Fibroblast of pulmonary artery (primary cell): ENCODE measurements at regions not wholly inside any gene's neighbourhood (a gene's known extent, or its start where the extent isn't known, plus 50 kb on each side); places are given as distances from the start of the nearest gene placed in this dataset.
"Not testable (repeated sequence)": the region's sequence is repeated elsewhere in the genome, so short reads cannot be mapped to it uniquely, and the experiment has no call there.

Source experiments
- DNase-seq: peaks from one replicate; pipeline ENCODE4 v3.0.0-alpha.2; 2010; ENCODE audit warnings: low read depth
- H3K4me3 ChIP-seq: replicated peaks from 2 replicates; pipeline ENCODE4 v1.5.1; 2011; ENCODE audit warnings: low read depth, mild to moderate bottlenecking, control low read depth, low read length, moderate library complexity
- CTCF ChIP-seq: IDR thresholded peaks from 2 replicates; pipeline ENCODE4 v1.5.1; 2011; ENCODE audit warnings: mild to moderate bottlenecking, control low read depth, low read length, inconsistent platforms; ENCODE audit errors: missing control alignments

- no peak overlapping the region for H3K4me3 ChIP-seq
- TF ChIP-seq CTCF = no peak
- no peak for DNase-seq
Measured at GRCh38 chr12:46693518-46693917, 132.3 kb downstream of the SLC38A4 start.

- no peak for TF ChIP-seq CTCF
- H3K4me3 ChIP-seq = no peak overlapping the region
- no peak for DNase-seq
Measured at GRCh38 chr12:46693034-46693433, 132.8 kb downstream of the SLC38A4 start.

- TF ChIP-seq CTCF = no peak
- no peak for DNase-seq
- no peak overlapping the region for H3K4me3 ChIP-seq
Measured at GRCh38 chr12:46692606-46693005, 133.2 kb downstream of the SLC38A4 start.

- TF ChIP-seq CTCF = no peak
- H3K4me3 ChIP-seq = no peak overlapping the region
- no peak for DNase-seq
Measured at GRCh38 chr12:46686267-46686942, 139.4 kb downstream of the SLC38A4 start.

GRCh38 chr12:46684243-46684642 lies 141.6 kb downstream of the SLC38A4 start:
- H3K4me3 ChIP-seq, DNase-seq: not testable (repeated sequence)

GRCh38 chr12:46682148-46682547 lies 143.6 kb downstream of the SLC38A4 start:
- DNase-seq = no peak
- no peak overlapping the region for H3K4me3 ChIP-seq
- TF ChIP-seq CTCF = no peak

GRCh38 chr12:46680506-46680905 lies 145.3 kb downstream of the SLC38A4 start:
- DNase-seq = no peak
- H3K4me3 ChIP-seq = no peak overlapping the region
- no peak for TF ChIP-seq CTCF
